Omental fat pad (tissue), 3 donors: ENCODE measurements at regions not wholly inside any gene's neighbourhood (a gene's known extent, or its start where the extent isn't known, plus 50 kb on each side); places are given as distances from the start of the nearest gene placed in this dataset.

Experiments
- ATAC-seq: fragments of 150-250 bp; one replicate; pipeline ENCODE4 v1.9.1; 2016; ENCODE audit warnings: mild to moderate bottlenecking, moderate library complexity; ENCODE audit not compliant: low FRiP score
- DNase-seq: peaks from one replicate; pipeline ENCODE4 v3.0.0-alpha.2; 2019; ENCODE audit warnings: low spot score
- CTCF ChIP-seq, 3 donors: fragments of 450-650 bp; IDR thresholded peaks; one replicate each; pipeline ENCODE4 v1.5.1; 2016 to 2017; ENCODE audit warnings: antibody characterized with exemption in 3 of 3, mild to moderate bottlenecking in 3 of 3, moderate library complexity in 2 of 3

DNA sequence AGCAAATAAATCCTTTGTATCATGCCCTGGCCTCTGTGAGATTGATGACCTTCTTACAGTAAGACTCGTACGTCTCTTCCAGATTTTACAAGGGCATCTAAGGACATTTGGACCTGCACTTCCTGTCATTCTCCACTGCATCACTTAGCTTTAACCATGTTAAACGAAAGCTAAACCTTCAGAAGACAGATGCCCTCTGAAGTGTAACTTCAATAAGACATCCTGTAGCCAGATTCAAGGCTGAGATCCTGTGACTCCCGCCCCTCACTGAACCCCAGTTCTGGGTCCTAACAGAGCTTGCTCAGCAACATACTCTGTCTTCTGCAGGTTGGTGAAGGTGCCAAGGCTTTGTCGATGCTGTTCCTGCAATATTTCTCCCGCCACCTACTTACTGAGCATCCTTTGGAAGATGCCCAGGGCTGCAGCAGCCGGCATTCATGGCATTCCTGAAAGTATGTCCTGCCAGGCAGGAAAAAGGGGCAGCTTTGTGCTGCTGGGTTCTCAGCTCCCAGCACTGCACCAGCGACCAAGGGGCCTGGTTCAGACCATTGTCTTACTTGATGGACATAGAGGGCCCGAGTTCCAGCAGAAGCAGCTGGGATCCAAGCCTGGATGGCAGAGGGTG is 131.1 kb downstream of the AXIN2 start:
- DNase-seq (no peak), ATAC-seq (no peak)
- TF ChIP-seq CTCF (IDR thresholded peaks at IDR 0.05), result no peak

- DNase-seq (no peak), ATAC-seq (peak; percentile 83)
Observed at GRCh38 chr17:65423346-65424140, 137.9 kb downstream of the AXIN2 start.

GRCh38 chr17:65418622-65419021 is 142.8 kb downstream of the AXIN2 start:
- TF ChIP-seq CTCF (IDR thresholded peaks at IDR 0.05), result no peak
- ATAC-seq, result no peak
- DNase-seq, result no peak

More at GRCh38 chr17:65423346-65424140, 137.9 kb downstream of the AXIN2 start:
- TF ChIP-seq CTCF (IDR thresholded peaks at IDR 0.05), result no peak

DNA sequence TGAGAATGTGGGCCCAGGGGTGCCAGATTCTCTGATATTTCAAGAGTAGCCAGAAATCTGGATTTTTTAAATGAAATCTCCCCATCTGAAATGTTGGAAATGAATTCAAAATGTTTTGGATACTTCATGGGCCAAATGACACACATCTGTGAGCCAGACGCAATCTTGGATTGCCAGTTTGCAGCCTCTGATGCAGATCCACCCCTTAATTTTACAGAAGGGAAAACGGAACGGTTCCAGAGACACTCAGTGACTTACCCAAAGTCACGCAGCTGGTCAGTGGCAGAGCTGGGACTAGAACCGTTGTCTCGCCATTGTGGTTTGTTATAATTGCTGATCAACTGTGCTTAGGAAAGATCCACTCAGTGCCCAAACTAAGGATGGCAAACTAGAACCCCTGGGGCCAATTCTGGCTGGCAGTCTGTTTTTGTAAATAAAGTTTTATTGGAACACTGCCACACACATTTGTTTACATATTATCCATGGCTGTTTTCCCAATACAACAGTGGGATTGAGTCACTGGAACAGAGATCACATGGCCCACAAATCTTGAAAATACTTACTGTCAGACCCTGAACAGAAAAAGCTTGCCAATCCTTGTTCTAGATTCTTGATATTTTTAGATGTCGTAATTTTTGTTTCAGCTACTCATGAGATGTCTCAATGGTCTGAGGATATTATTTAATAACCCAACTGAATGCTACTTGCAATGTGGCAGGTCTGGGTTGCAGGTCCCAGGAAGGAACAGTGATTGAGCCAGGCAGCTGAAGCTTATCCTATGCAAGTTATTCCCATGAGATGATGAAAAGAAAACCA is 143.8 kb downstream of the AXIN2 start:
- DNase-seq, result no peak

DNA sequence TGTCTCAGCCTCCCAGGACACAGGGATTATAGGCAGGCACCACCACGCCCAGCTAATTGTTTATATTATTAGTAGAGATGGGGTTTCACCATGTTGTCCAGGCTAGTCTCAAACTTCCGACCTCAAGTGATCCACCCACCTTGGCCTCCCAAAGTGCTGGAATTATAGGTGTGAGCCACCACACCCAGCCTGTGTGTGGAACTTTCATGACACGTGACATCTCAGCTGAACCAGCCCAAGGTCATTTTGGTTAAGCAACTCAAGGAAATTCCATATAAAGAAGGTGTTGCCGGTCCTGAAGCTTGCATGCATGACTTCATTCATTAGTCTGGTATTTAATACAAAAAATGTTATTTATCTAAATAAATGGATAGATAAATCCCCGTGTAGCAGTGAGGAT is 145.5 kb downstream of the AXIN2 start:
- ATAC-seq (no peak), DNase-seq (no peak)
- TF ChIP-seq CTCF (IDR thresholded peaks at IDR 0.05), result no peak

More for the DNA sequence above, 143.8 kb downstream of the AXIN2 start:
- no peak for TF ChIP-seq CTCF (IDR thresholded peaks at IDR 0.05)
- ATAC-seq, result no peak

GRCh38 chr17:65413390-65413789 is 148.1 kb downstream of the AXIN2 start:
- TF ChIP-seq CTCF (IDR thresholded peaks at IDR 0.05), result no peak
- no peak for ATAC-seq
- no peak for DNase-seq
